OCI-LY1 (cell line): ENCODE measurements at regions not wholly inside any gene's neighbourhood (a gene's known extent, or its start where the extent isn't known, plus 50 kb on each side); places are given as distances from the start of the nearest gene placed in this dataset.
"Not testable (repeated sequence)": the region's sequence is repeated elsewhere in the genome, so short reads cannot be mapped to it uniquely, and the experiment has no call there.

ENCODE experiments used
- H2AFZ ChIP-seq: fragments of 200-600 bp; sonication (generic), shearing (Covaris generic); 2 replicates; pipeline ENCODE4 v1.6.0; 2014; ENCODE audit warnings: antibody characterized with exemption, mild to moderate bottlenecking, low read length
- H3F3A ChIP-seq: fragments of 200-600 bp; sonication (generic), shearing (Covaris generic); 2 replicates; pipeline ENCODE4 v1.6.0; 2014; ENCODE audit warnings: mild to moderate bottlenecking, antibody characterized with exemption, low read length, moderate library complexity; ENCODE audit not compliant: insufficient read depth
- H3K27ac ChIP-seq: fragments of 200-600 bp; sonication (generic); 2 replicates; pipeline ENCODE4 v1.5.1; 2014; ENCODE audit warnings: low read length, mixed run types, mild to moderate bottlenecking, low read depth; ENCODE audit not compliant: poor library complexity, severe bottlenecking
- H3K27me3 ChIP-seq: fragments of 200-600 bp; sonication (generic); 2 replicates; pipeline ENCODE4 v1.6.0; 2014; ENCODE audit warnings: antibody characterized with exemption, mild to moderate bottlenecking, low read length, moderate library complexity; ENCODE audit not compliant: insufficient read depth
- H3K36me3 ChIP-seq: fragments of 200-600 bp; sonication (generic); 2 replicates; pipeline ENCODE4 v1.6.1; 2014; ENCODE audit warnings: mild to moderate bottlenecking, antibody characterized with exemption, low read length, moderate library complexity, mixed read lengths; ENCODE audit not compliant: insufficient read depth
- H3K4me1 ChIP-seq: fragments of 200-600 bp; sonication (generic); 2 replicates; pipeline ENCODE4 v1.5.1; 2014; ENCODE audit warnings: mild to moderate bottlenecking, low read length, moderate library complexity; ENCODE audit not compliant: insufficient read depth, severe bottlenecking
- H3K4me2 ChIP-seq: fragments of 200-600 bp; sonication (generic), shearing (Covaris generic); 2 replicates; pipeline ENCODE4 v1.6.1; 2014; ENCODE audit warnings: low read length
- H3K4me3 ChIP-seq: fragments of 200-600 bp; sonication (generic); 2 replicates; pipeline ENCODE4 v1.5.1; 2014; ENCODE audit warnings: low read length, low read depth, mild to moderate bottlenecking, mixed read lengths; ENCODE audit not compliant: poor library complexity, severe bottlenecking
- H3K79me2 ChIP-seq: fragments of 200-600 bp; shearing (Covaris generic); 2 replicates; pipeline ENCODE4 v1.6.1; 2016; ENCODE audit warnings: mixed run types, low read length, mixed read lengths; ENCODE audit not compliant: insufficient read depth
- H3K9ac ChIP-seq: fragments of 200-600 bp; sonication (generic), shearing (Covaris generic); 2 replicates; pipeline ENCODE4 v1.6.1; 2014; ENCODE audit warnings: mild to moderate bottlenecking, low read length, mixed read lengths
- H3K9me2 ChIP-seq: fragments of 200-600 bp; sonication (generic), shearing (Covaris generic); 2 replicates; pipeline ENCODE4 v1.6.1; 2014; ENCODE audit warnings: low read depth, mild to moderate bottlenecking, low read length, mixed read lengths
- H3K9me3 ChIP-seq: fragments of 200-600 bp; shearing (Covaris generic); 2 replicates; pipeline ENCODE4 v1.6.1; 2014; ENCODE audit warnings: low read length, mixed read lengths
- H4K20me1 ChIP-seq: fragments of 200-600 bp; sonication (generic), shearing (Covaris generic); 2 replicates; pipeline ENCODE4 v1.6.0; 2016; ENCODE audit warnings: mild to moderate bottlenecking, low read length; ENCODE audit not compliant: insufficient read depth
- CTCF ChIP-seq: fragments of 200-600 bp; sonication (generic), shearing (Covaris generic); IDR thresholded peaks from 2 replicates; pipeline ENCODE4 v1.5.1; 2017; ENCODE audit warnings: mild to moderate bottlenecking, antibody characterized with exemption, low read length, moderate library complexity, mixed read lengths
- EZH2 ChIP-seq: fragments of 200-600 bp; sonication (generic), shearing (Covaris generic); IDR thresholded peaks from 2 replicates; pipeline ENCODE4 v1.8.0; 2017; ENCODE audit warnings: borderline replicate concordance, mixed run types, mild to moderate bottlenecking, antibody characterized with exemption, low read length, moderate library complexity, mixed read lengths

- no peak overlapping the region for H2AFZ ChIP-seq
- no peak overlapping the region for H3K4me2 ChIP-seq
- H3K4me3 ChIP-seq = no peak overlapping the region
Observed at GRCh38 chr1:104265163-104265562, 515.5 kb downstream of the AMY1C start.

GRCh38 chr1:104266612-104267011 is 516.9 kb downstream of the AMY1C start:
- no peaks in the 10 kb centered on the region for H3K9me3 ChIP-seq
- no peak overlapping the region for H3K27ac ChIP-seq
- no peaks in the 10 kb centered on the region for H3K27me3 ChIP-seq
- H3K9ac ChIP-seq = no peak overlapping the region
- no peaks in the 10 kb centered on the region for H3K79me2 ChIP-seq
- H3K9me2 ChIP-seq = no peaks in the 10 kb centered on the region
- no peak overlapping the region for H3K4me2 ChIP-seq
- TF ChIP-seq EZH2 (no peak), CTCF (no peak)
- no peaks in the 10 kb centered on the region for H3F3A ChIP-seq
- peaks cover 16% of the 10 kb centered on the region for H3K4me1 ChIP-seq
- H3K4me3 ChIP-seq = no peak overlapping the region
- H4K20me1 ChIP-seq = no peaks in the 10 kb centered on the region
- no peaks in the 10 kb centered on the region for H3K36me3 ChIP-seq
- no peak overlapping the region for H2AFZ ChIP-seq

More at GRCh38 chr1:104265163-104265562, 515.5 kb downstream of the AMY1C start:
- no peak overlapping the region for H3K9ac ChIP-seq
- H3F3A ChIP-seq = no peaks in the 10 kb centered on the region
- H3K79me2 ChIP-seq = no peaks in the 10 kb centered on the region
- no peaks in the 10 kb centered on the region for H3K27me3 ChIP-seq
- no peak overlapping the region for H3K27ac ChIP-seq
- H4K20me1 ChIP-seq = no peaks in the 10 kb centered on the region
- TF ChIP-seq CTCF (no peak), EZH2 (no peak)
- H3K36me3 ChIP-seq = no peaks in the 10 kb centered on the region
- no peaks in the 10 kb centered on the region for H3K9me3 ChIP-seq
- no peaks in the 10 kb centered on the region for H3K9me2 ChIP-seq
- peaks cover 16% of the 10 kb centered on the region for H3K4me1 ChIP-seq

GRCh38 chr1:104288322-104288721 is 538.6 kb downstream of the AMY1C start:
- H3F3A ChIP-seq, H3K4me3 ChIP-seq, H3K9ac ChIP-seq, H4K20me1 ChIP-seq, H3K4me2 ChIP-seq, H2AFZ ChIP-seq, H3K9me2 ChIP-seq, H3K79me2 ChIP-seq, H3K4me1 ChIP-seq, H3K9me3 ChIP-seq, H3K36me3 ChIP-seq, H3K27ac ChIP-seq, H3K27me3 ChIP-seq: not testable (repeated sequence)

GRCh38 chr1:104291156-104291555 is 541.5 kb downstream of the AMY1C start:
- H3K79me2 ChIP-seq = no peaks in the 10 kb centered on the region
- no peak overlapping the region for H3K4me3 ChIP-seq
- TF ChIP-seq EZH2 = no peak
- TF ChIP-seq CTCF = no peak
- H3K4me2 ChIP-seq = no peak overlapping the region
- no peaks in the 10 kb centered on the region for H3K9me2 ChIP-seq
- H2AFZ ChIP-seq = no peak overlapping the region
- H3K27me3 ChIP-seq = no peaks in the 10 kb centered on the region
- no peaks in the 10 kb centered on the region for H3K4me1 ChIP-seq
- no peaks in the 10 kb centered on the region for H3K36me3 ChIP-seq
- no peaks in the 10 kb centered on the region for H4K20me1 ChIP-seq
- no peaks in the 10 kb centered on the region for H3K9me3 ChIP-seq
- no peak overlapping the region for H3K9ac ChIP-seq
- H3F3A ChIP-seq = no peaks in the 10 kb centered on the region
- no peak overlapping the region for H3K27ac ChIP-seq
